Umbilical cord (tissue), 1 donor: ENCODE measurements at regions not wholly inside any gene's neighbourhood (a gene's known extent, or its start where the extent isn't known, plus 50 kb on each side); places are given as distances from the start of the nearest gene placed in this dataset.

Experiments used
- DNase-seq: peaks from one replicate; pipeline ENCODE4 v3.0.0-alpha.2; 2015; ENCODE audit warnings: low spot score

DNA sequence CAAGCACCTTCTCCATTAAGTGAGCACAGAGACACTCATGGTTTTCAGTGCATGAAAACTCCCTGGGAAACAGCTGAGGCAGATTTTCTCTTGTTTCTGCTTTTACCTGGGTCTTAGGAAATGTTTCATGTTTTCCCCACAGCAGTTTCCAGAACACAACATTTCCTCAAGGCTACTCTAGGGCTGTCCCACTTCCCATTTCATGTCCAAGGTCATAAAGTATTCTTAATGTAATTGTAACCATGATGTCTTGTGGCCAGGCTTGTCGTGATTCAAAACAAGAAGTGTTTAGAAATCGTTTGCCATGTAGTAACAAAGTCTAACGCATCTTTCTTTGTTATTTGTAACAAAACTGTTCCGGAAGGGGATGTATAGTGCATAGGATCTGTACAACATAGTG is 83.8 kb upstream of the NRP1 start:
- DNase-seq, result no peak

DNA sequence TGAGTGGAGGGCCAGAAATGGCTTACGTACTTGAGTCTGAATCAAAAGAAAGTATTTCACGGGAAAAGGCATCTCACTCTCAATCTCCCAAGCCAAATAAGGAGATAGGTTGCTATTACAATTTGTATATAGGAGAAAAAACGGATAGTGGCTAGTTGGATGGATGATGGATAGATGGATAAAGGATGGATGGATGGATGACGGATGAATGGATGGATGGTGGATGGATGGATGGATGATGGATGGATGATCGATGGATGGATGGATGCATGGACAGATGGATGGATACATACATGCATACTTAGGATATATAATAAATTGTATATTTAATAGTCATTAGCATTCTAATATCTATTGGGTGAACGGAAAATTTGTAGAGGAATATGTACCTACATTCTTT is 82.2 kb upstream of the NRP1 start:
- no peak for DNase-seq

DNA sequence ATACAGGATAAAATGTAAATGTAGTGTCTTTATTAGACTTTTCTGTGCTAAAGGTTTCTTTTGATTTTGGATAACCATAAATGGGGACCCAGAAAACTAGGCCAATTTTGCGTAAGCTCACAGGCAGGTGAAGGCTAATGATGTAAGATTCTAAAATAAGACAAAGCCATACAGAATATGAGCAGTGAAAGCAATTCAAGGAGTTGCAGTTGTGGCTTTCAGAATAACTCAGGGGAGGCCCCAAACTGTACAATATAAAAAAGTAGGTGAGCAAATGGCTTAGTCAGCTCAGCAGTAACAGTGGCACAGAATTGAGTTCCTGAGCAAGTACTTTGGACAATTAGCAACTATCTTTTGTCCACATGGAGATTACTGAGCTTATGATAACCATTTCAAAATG is 81.7 kb upstream of the NRP1 start:
- no peak for DNase-seq

GRCh38 chr10:33414841-33415240 is 80.4 kb upstream of the NRP1 start:
- no peak for DNase-seq

DNA sequence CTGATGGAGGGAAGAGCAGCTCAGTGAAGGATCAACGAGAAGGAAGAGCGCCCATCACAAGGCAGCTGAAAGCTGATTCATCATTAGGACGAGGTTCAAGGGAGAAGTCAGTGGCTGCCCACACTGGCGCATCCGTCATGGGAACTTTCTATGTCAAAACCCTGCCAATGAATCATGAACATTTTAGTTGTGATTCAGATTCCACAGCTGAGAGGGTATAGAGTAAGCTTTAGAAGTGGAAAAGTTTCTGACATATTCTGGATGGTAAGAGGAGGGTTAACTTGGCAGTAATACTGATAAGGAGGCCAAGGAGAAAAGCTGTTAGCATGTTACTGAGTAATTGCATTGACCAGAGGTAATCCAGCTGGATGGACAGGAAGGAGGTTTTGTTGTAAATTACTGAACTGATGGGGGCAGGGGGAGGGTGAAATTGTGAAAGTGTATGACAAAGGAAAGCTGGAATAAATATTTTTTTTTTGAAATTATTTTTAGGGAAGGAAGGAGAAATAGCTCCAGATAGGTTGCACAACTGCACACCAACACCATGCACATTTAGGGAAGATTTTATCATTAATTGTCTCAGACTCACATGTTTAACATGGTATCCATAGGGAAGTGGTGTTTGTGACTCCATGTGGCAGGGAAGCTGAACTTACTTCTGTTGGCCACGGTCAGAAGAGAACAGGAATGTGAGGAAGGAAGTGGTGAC is 78.3 kb upstream of the NRP1 start:
- DNase-seq, result peak; percentile 64

GRCh38 chr10:33412241-33412640 is 77.8 kb upstream of the NRP1 start:
- no peak for DNase-seq

DNA sequence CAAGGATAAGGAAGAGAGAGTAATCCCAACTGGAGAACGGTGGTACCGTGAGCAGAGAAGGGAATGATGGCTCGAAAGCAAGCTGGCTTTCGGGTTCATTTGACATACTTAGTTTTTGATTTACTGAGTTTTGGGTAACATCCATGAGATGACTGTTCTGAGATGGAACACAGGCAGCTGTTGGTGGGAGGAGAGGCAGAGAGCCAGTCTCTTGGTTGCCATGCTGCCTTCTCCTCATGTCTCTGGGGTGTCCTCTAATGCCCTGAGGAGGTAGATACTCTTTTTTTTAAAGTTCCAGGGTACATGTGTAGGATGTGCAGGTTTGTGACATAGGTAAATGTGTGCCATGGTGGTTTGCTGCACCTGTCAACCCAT is 76.4 kb upstream of the NRP1 start:
- DNase-seq, result no peak

DNA sequence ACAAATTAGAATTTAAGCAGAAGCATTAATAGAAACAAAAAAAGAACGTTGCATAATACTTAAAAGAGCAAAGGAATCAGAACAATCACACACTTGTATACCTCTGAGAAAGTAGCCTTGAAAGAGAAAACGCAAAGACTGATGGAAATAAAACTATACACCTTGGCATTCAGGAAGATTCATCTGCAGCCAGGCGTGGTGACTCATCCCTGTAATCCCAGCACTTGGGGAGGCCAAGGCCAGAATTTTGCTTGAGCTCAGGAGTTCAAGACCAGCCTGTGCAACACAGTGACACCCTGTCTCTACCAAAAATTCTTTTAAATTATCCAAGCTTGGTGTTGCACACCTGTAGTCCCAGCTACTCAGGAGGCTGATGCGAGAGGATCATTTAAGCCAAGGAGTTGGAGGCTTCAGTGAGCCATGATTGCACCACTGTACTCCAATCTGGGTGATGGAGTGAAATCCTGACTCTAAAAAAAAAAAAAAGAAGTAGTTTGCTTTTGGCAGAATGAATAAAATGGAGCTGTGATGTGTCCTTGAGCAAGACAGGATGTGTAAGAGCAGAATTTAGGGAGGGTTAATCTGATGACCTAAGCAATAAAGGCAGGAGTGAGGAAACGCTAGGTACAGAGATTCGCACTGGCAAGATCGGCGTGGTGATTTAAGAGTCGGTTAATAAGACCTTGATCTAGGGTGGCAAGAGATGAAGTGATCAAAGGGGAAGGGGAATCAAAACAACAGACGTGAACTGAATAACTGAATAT is 75.8 kb upstream of the NRP1 start:
- DNase-seq, result no peak

GRCh38 chr10:33406596-33406995 is 72.1 kb upstream of the NRP1 start:
- DNase-seq, result no peak

- no peak for DNase-seq
Observed at GRCh38 chr10:33402220-33403073, 68.0 kb upstream of the NRP1 start.

GRCh38 chr10:33401300-33401699 is 66.8 kb upstream of the NRP1 start:
- DNase-seq, result no peak

DNA sequence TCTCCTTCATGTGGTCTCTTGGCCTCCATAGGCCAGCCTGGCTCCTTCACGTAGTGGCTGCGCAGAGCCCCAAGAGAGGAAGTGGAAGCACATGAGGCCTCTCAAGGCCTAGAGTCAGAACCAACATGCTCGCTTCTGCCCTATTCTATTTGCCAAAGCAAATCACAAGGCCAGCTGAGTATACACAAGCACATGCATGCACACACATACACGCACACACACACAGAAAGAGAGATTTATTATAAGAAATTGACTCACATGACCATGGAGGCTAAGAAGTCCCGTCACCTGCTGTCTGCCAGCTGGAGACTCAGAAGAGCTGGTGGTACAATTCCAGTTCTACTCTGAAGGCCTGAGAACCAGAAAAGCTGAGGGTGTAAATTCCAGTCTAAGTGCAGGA is 64.3 kb upstream of the NRP1 start:
- DNase-seq, result no peak

DNA sequence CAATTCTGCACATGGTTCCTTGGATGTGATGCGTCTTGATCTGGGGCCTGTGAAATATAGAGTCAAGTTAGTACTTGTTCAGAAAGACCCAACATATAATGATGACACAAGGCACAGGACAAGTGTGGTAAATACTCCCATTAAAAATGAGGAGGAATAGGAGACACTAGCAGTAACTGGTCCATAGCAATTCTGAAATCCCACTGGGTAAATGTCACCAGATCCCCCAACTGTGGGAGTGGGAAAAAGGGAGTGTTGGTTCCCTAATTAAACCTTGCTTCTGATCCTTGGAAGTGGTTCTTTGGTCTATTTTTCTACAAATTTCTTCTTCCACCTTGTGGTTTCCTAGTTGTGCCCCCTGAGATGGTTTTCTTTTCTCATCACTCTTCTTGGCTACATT is 62.5 kb upstream of the NRP1 start:
- no peak for DNase-seq

DNA sequence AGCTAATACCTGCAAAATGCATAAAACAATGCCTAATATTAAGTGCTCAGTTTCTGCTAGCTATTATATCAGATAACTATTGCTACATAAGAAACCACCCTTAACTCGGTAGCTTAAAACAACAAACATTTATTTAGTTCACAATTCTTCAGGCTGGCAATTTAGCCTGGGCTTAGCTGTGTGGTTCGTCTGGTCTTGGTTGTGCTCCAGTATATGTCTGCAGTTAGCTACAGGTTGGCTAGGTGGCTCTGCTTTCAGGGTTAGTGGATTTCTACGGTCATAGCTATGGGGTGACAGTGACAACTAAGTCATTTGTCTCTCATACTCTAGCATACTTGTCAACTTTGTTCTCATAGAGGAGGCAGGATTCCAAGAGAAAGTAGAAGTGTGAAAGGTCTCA is 61.8 kb upstream of the NRP1 start:
- no peak for DNase-seq

GRCh38 chr10:33395201-33395600 is 60.7 kb upstream of the NRP1 start:
- DNase-seq, result no peak

DNA sequence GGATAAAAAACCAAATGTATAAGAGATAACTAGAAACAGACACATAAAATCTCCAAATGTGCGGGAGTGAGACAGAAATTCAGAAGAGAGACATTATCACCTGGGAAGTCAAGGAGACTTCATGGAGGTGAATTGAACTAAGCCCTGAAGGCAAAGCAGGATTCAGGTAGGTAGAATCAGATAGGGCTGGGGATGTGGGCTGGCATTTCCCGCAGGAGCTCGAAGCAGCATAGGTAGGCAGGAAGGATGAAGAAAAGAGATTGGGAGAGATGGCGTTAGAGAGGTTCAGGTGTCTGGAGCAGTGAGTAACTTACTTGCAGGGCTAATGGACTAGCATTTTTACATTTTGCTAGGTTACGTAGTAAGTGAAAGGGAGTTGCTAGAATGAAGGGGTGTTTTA is 58.2 kb upstream of the NRP1 start:
- no peak for DNase-seq

DNA sequence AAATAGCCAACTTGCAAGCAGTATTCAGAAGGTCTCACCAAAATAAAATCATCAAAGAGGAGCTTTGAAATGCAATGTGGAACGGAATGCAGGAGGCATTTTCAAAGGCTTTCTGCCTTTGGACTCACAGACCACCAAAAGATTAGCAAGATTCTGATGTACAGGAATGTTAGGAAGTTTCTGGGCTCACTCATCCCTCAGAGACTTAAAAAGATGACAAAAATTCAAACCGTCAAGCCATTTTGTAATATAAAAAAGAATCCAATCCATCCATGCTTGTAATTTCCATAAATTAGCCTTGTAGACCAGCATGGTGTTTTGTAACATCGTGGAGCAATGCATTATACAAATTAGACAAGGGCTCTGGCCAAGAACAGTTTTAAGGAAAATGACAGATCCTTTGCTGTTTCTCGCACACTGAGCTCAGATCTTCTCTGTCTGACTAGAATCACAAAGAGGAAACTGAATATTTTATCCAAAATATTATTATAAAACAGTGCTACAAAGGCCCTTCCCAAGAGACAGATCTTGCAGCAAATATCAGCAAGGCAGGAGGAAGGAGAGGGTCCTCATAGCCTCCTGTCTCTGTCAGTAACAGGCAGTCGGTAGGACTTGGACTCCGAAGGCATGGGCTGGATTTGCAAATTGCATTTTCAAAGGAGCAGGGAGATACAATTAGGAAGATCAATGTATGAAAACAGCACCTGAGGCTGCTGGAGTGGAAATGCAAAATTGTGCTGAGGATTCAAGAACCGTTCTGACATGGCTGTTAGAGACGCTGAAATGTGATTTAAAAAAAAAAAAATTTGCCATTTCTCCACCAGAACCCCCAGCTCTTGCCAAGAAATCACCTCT is 57.4 kb upstream of the NRP1 start:
- no peak for DNase-seq

DNA sequence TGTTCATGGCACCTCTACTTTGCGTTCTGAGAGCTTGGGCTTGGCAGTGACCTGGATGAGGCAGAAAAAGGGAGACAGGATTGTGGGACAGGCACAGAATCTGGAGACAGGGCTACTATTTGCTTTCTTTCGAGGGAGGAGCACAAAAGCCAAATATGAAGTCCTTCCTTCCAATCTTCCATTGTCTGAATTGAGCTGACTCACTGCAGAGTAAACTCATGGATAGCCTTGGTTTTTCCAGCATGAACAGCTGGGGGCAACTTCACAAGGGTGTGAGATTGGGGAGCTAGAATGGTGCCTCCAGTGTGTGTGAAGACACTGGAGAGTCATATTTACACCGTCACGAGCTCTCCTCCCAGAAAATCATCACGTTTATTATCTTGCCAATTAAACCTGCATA is 55.6 kb upstream of the NRP1 start:
- no peak for DNase-seq

DNA sequence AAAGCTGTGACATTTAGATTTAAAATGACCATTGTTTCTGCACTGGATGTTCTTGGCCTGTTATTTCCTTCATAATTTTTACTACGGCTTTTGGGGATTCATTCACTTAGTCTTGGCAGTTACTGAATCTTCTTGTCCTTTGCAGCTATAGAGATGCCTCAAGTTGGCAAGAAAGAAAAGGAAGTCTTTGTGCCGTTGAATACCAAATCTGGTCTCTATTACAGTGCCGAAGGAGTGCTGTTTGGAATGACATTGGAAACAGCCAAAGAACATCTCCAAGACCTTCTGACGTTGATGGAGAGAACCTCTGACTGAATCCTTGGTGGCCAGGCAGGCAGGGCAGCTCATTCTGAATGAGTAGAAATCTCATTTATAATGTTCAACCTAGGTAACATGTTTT is 54.3 kb upstream of the NRP1 start:
- no peak for DNase-seq

GRCh38 chr10:33388382-33388781 is 53.9 kb upstream of the NRP1 start:
- DNase-seq, result no peak

- no peak for DNase-seq
Observed at GRCh38 chr10:33387720-33388119, 53.3 kb upstream of the NRP1 start.

- peak; percentile 25 for DNase-seq
Observed at GRCh38 chr10:33386926-33387325, 52.5 kb upstream of the NRP1 start.
